ENCODE measurements at regions not wholly inside any gene's neighbourhood (a gene's known extent, or its start where the extent isn't known, plus 50 kb on each side); places are given as distances from the start of the nearest gene placed in this dataset.

GRCh38 chr16:48008011-48008525, 147.7 kb downstream of the ABCC12 start:
- Histone ChIP-seq H3K27me3 (no peaks in the 10 kb centered on the region), H3K36me3 (no peaks in the 10 kb centered on the region), H3K9me3 (no peaks in the 10 kb centered on the region), H3K27ac (no peak overlapping the region), H3K4me1 (no peaks in the 10 kb centered on the region), H3K4me3 (no peak overlapping the region)
- no peak for TF ChIP-seq CTCF (IDR thresholded peaks at IDR 0.05)
- intact Hi-C loops (cut with DNase I), result no loop called here
- WGBS, 2 donors, result 70 to 80% methylated on average over 7 of the region's 7 CpGs
- no peak for ATAC-seq
- DNase-seq, result no peak
- no peak for FAIRE-seq

- FAIRE-seq (no peak), ATAC-seq (no peak), DNase-seq (no peak)
- no peak overlapping the region for H3K27ac ChIP-seq
- intact Hi-C loops (cut with DNase I), result no loop called here
- no peaks in the 10 kb centered on the region for H3K36me3 ChIP-seq
- WGBS, 2 donors, result 61 to 62% methylated on average over 3 of the region's 3 CpGs
- no peak for TF ChIP-seq CTCF (IDR thresholded peaks at IDR 0.05)
- no peaks in the 10 kb centered on the region for H3K9me3 ChIP-seq
- no peaks in the 10 kb centered on the region for H3K27me3 ChIP-seq
- H3K4me3 ChIP-seq, result no peak overlapping the region
- no peaks in the 10 kb centered on the region for H3K4me1 ChIP-seq
These were observed 151.6 kb downstream of the ABCC12 start for GRCh38 chr16:48004141-48004695.

- no peaks in the 10 kb centered on the region for H3K4me1 ChIP-seq
- no peak for FAIRE-seq
- H3K9me3 ChIP-seq, result no peaks in the 10 kb centered on the region
- intact Hi-C loops (cut with DNase I), result no loop called here
- no peak for ATAC-seq
- H3K27me3 ChIP-seq, result no peaks in the 10 kb centered on the region
- H3K4me3 ChIP-seq, result no peak overlapping the region
- no peaks in the 10 kb centered on the region for H3K36me3 ChIP-seq
- TF ChIP-seq CTCF (IDR thresholded peaks at IDR 0.05), result no peak
- no peak for DNase-seq
- 64 to 65% methylated on average over 4 of the region's 4 CpGs for WGBS, 2 donors
- no peak overlapping the region for H3K27ac ChIP-seq
These were observed 152.4 kb downstream of the ABCC12 start for GRCh38 chr16:48003206-48003907.

GRCh38 chr16:48001324-48001895, 154.4 kb downstream of the ABCC12 start:
- no peak for ATAC-seq
- WGBS, 2 donors, result 62 to 73% methylated on average over 13 of the region's 13 CpGs
- no peaks in the 10 kb centered on the region for H3K9me3 ChIP-seq
- H3K27me3 ChIP-seq, result no peaks in the 10 kb centered on the region
- no peak overlapping the region for H3K4me3 ChIP-seq
- no peak for FAIRE-seq
- no peak overlapping the region for H3K27ac ChIP-seq
- H3K4me1 ChIP-seq, result no peaks in the 10 kb centered on the region
- no peak for DNase-seq
- intact Hi-C loops (cut with DNase I), result no loop called here
- no peaks in the 10 kb centered on the region for H3K36me3 ChIP-seq
- no peak for TF ChIP-seq CTCF (IDR thresholded peaks at IDR 0.05)

GRCh38 chr16:48000622-48001021, 155.2 kb downstream of the ABCC12 start:
- Histone ChIP-seq H3K4me3 (no peak overlapping the region), H3K36me3 (no peaks in the 10 kb centered on the region), H3K27ac (no peak overlapping the region), H3K9me3 (no peaks in the 10 kb centered on the region), H3K27me3 (no peaks in the 10 kb centered on the region), H3K4me1 (no peaks in the 10 kb centered on the region)
- WGBS, 2 donors, result 51 to 61% methylated on average over 3 of the region's 3 CpGs
- ATAC-seq (no peak), FAIRE-seq (no peak), DNase-seq (no peak)
- TF ChIP-seq CTCF (IDR thresholded peaks at IDR 0.05), result no peak
- intact Hi-C loops (cut with DNase I), result no loop called here

Measured in pancreas (tissue), 10 donors.